B cell (primary cell): ENCODE measurements at regions not wholly inside any gene's neighbourhood (a gene's known extent, or its start where the extent isn't known, plus 50 kb on each side); places are given as distances from the start of the nearest gene placed in this dataset.
A peak's percentile ranks its signal among the peaks of the same experiment; 100 is the strongest.

Experiments
- ATAC-seq: fragments of 200-7000 bp; cut with Tn5 transposase; one replicate; pipeline ENCODE4 v1.10.0; 2021; ENCODE audit warnings: low read depth, mild to moderate bottlenecking, moderate number of reproducible peaks, moderate library complexity
- CTCF ChIA-PET: fragments of 350-600 bp; sonication (Branson Sonifier 250); formaldehyde crosslinking; loops from one replicate; lab custom pipeline; 2021; ENCODE audit warnings: antibody characterized with exemption, inconsistent platforms; lab: Charles Lee
- POLR2A ChIA-PET: fragments of 350-600 bp; sonication (Branson Sonifier 250); formaldehyde crosslinking; loops from one replicate; lab custom pipeline; 2021; ENCODE audit warnings: antibody characterized with exemption; lab: Charles Lee
- DNase-seq: peaks from one replicate; pipeline ENCODE4 v3.0.0; 2013
- H2AFZ ChIP-seq: 2 replicates; pipeline ENCODE4 v1.6.1; 2012; ENCODE audit warnings: mild to moderate bottlenecking, low read depth, low read length; ENCODE audit not compliant: insufficient read depth, poor library complexity, severe bottlenecking
- H3K27ac ChIP-seq, 2 donors: 1 replicate in 1 of 2; 2 replicates in 1 of 2; pipeline ENCODE4 v1.5.1; 2012 to 2013; ENCODE audit warnings: low read length in 2 of 2, mild to moderate bottlenecking in 2 of 2, moderate library complexity in 1 of 2
- H3K27me3 ChIP-seq, 4 experiments: fragments of 200-600 bp in 1 of 4; sonication (generic) in 1 of 4; replicated peaks in 1 of 4; 1 replicate in 2 of 4; 2 replicates in 2 of 4; pipeline versions ENCODE4 v1.6.1 to v1.7.0; 2013 to 2016; ENCODE audit warnings: low read length in 3 of 4, mild to moderate bottlenecking in 2 of 4, mixed read lengths in 1 of 4, moderate library complexity in 1 of 4; ENCODE audit not compliant: insufficient read depth in 4 of 4, control insufficient read depth in 3 of 4; ENCODE audit errors: control extremely low read depth in 1 of 4
- H3K36me3 ChIP-seq, 2 experiments: replicated peaks in 1 of 2; 1 replicate in 1 of 2; 2 replicates in 1 of 2; pipeline versions ENCODE4 v1.6.1 to v1.7.1; 2013; ENCODE audit warnings: low read length in 1 of 2; ENCODE audit not compliant: insufficient read depth in 2 of 2, control insufficient read depth in 1 of 2; ENCODE audit errors: control extremely low read depth in 1 of 2, extremely low read depth in 1 of 2
- H3K4me1 ChIP-seq, 2 donors: fragments of 200-600 bp in 1 of 2; sonication (generic) in 1 of 2; 1 replicate in 1 of 2; 2 replicates in 1 of 2; pipeline versions ENCODE4 v1.5.1 to v1.6.1; 2013 to 2017; ENCODE audit warnings: low read length in 2 of 2; ENCODE audit not compliant: control insufficient read depth in 2 of 2, insufficient read depth in 2 of 2
- H3K4me2 ChIP-seq: replicated peaks from 2 replicates; pipeline ENCODE3; 2012; ENCODE audit warnings: mild to moderate bottlenecking, low read depth, low read length; ENCODE audit not compliant: poor library complexity, severe bottlenecking
- H3K4me3 ChIP-seq, 5 experiments: fragments of 200-600 bp in 1 of 5; sonication (generic) in 1 of 5; 1 replicate in 3 of 5; 2 replicates in 2 of 5; pipeline versions ENCODE4 v1.5.1 to v1.7.0; 2011 to 2016; ENCODE audit warnings: low read length in 4 of 5, mild to moderate bottlenecking in 4 of 5, low read depth in 2 of 5, control low read depth in 1 of 5, moderate library complexity in 1 of 5; ENCODE audit not compliant: insufficient read depth in 1 of 5; ENCODE audit errors: control extremely low read depth in 1 of 5, extremely low read depth in 1 of 5
- H3K79me2 ChIP-seq: fragments of 200-600 bp; sonication (generic); one replicate; pipeline ENCODE4 v1.6.0; 2016; ENCODE audit warnings: low read length; ENCODE audit not compliant: control insufficient read depth, insufficient read depth
- H3K9ac ChIP-seq: fragments of 200-600 bp; sonication (generic); 2 replicates; pipeline ENCODE4 v1.6.1; 2017; ENCODE audit warnings: mild to moderate bottlenecking, low read length, moderate library complexity
- H3K9me3 ChIP-seq, 3 donors: one replicate each; pipeline versions ENCODE4 v1.6.1 to v1.7.1; 2013; ENCODE audit warnings: low read length in 2 of 3; ENCODE audit not compliant: control insufficient read depth in 2 of 3, insufficient read depth in 1 of 3; ENCODE audit errors: control extremely low read depth in 1 of 3
- H4K20me1 ChIP-seq: 2 replicates; pipeline ENCODE4 v1.6.0; 2012; ENCODE audit warnings: mild to moderate bottlenecking, low read length; ENCODE audit not compliant: insufficient read depth, control insufficient read depth, poor library complexity, severe bottlenecking
- H3K27ac Mint-ChIP-seq: one replicate; pipeline ENCODE4 v1.8.0; 2021; ENCODE audit warnings: mixed read lengths
- H3K27me3 Mint-ChIP-seq: one replicate; pipeline ENCODE4 v1.8.0; 2021; ENCODE audit warnings: mixed read lengths
- H3K4me1 Mint-ChIP-seq: one replicate; pipeline ENCODE4 v1.8.0; 2021; ENCODE audit warnings: mixed read lengths
- H3K4me3 Mint-ChIP-seq: one replicate; pipeline ENCODE4 v1.8.0; 2021; ENCODE audit warnings: mixed read lengths
- H3K9me3 Mint-ChIP-seq: one replicate; pipeline ENCODE4 v1.8.0; 2022; ENCODE audit warnings: mixed read lengths; ENCODE audit not compliant: insufficient read depth
- CTCF ChIP-seq: fragments of 200-600 bp; IDR thresholded peaks from one replicate; pipeline ENCODE4 v1.8.0; 2022; ENCODE audit warnings: antibody characterized with exemption, mild to moderate bottlenecking
- EZH2 ChIP-seq: IDR thresholded peaks from 2 replicates; pipeline ENCODE4 v1.6.1; 2012; ENCODE audit warnings: borderline replicate concordance, low read depth, mild to moderate bottlenecking, moderate library complexity, low read length; ENCODE audit not compliant: insufficient read depth, poor library complexity, severe bottlenecking
- WGBS: methylation state at CpG from one replicate; pipeline ENCODE4 v1.1.5; 2013; ENCODE audit warnings: missing lambda C conversion rate; ENCODE audit not compliant: insufficient coverage; 5-methylcytosine and 5-hydroxymethylcytosine counted together
- intact Hi-C: fragments of 100-400 bp; cut with micrococcal nuclease; formaldehyde crosslinking; loops from one replicate; pipeline ENCODE4 v1.10.0; 2022

DNA sequence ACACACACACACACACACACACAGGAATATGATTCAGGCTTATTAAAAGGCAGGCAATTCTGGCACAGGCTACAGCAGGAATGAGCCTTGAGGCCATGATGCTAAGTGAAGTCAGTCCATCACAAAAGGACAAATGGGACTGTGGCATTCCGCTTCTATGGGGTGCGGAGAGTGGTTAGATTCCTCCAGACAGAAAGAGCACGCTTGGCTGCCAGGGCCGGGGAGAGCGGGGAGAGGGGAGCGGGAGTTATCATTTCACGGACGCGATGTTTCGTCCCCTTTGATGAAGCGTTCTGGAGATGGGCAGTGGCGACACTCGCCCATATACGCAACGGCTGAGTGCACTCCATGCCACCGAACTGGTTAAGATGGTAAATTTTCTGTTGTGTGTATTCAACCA, 58.5 kb upstream of the FAM174B start:
- Mint-ChIP-seq H3K4me3 (peak overlapping the region; percentile 83), H3K27ac (no peak overlapping the region), H3K4me1 (peaks cover 11% of the 10 kb centered on the region), H3K9me3 (no peaks in the 10 kb centered on the region), H3K27me3 (peaks cover 37% of the 10 kb centered on the region)
- POLR2A ChIA-PET = no interaction called here
- H3K9me3 ChIP-seq = peaks cover 0 to 7% (median 0%) of the 10 kb centered on the region in 3 donors
- H3K4me2 ChIP-seq = peak overlapping the region; percentile 94
- H3K4me3 ChIP-seq = peak overlapping the region; percentile 30 to 71 (median 47)
- peak overlapping the region; percentile 67 for H3K9ac ChIP-seq
- 6% methylated on average over 10 of the region's 16 CpGs for WGBS
- H3K27ac ChIP-seq = no peak overlapping the region
- intact Hi-C loops = no loop called here
- H3K27me3 ChIP-seq = peaks cover 0 to 23% (median 10%) of the 10 kb centered on the region in 4 experiments
- no peaks in the 10 kb centered on the region for H3K36me3 ChIP-seq
- TF ChIP-seq EZH2 (no peak), CTCF (no peak)
- H4K20me1 ChIP-seq = no peaks in the 10 kb centered on the region
- no peaks in the 10 kb centered on the region for H3K79me2 ChIP-seq
- CTCF ChIA-PET = interaction anchor here (0.6 to 1.3 kb wide), 11 partner anchors 8 to 1411 kb away, joined by 3 to 13 read pairs (median 4); no protein-coding TSS in a partner anchor
- peaks cover 11 to 12% of the 10 kb centered on the region in 2 donors for H3K4me1 ChIP-seq
- peak; percentile 10 for DNase-seq
- peak overlapping the region; percentile 85 for H2AFZ ChIP-seq
- no peak for ATAC-seq

GRCh38 chr15:92714477-92715401, 59.2 kb upstream of the FAM174B start:
- peak; percentile 73 for ATAC-seq
- peak overlapping the region; percentile 85 for H2AFZ ChIP-seq
- H3K27me3 ChIP-seq = peaks cover 0 to 23% (median 10%) of the 10 kb centered on the region in 4 experiments
- WGBS = 2% methylated on average over 53 of the region's 62 CpGs
- POLR2A ChIA-PET = no interaction called here
- peaks cover 11 to 12% of the 10 kb centered on the region in 2 donors for H3K4me1 ChIP-seq
- TF ChIP-seq CTCF = peak; percentile 95
- no peak for TF ChIP-seq EZH2
- Mint-ChIP-seq H3K4me3 (peak overlapping the region; percentile 83), H3K9me3 (peaks cover under 1% of the 10 kb centered on the region), H3K4me1 (peaks cover 11% of the 10 kb centered on the region), H3K27me3 (peaks cover 42% of the 10 kb centered on the region), H3K27ac (no peak overlapping the region)
- H3K36me3 ChIP-seq = no peaks in the 10 kb centered on the region
- intact Hi-C loops = no loop called here
- H3K27ac ChIP-seq = no peak overlapping the region
- peak overlapping the region; percentile 30 to 71 (median 47) for H3K4me3 ChIP-seq
- no peaks in the 10 kb centered on the region for H4K20me1 ChIP-seq
- CTCF ChIA-PET = interaction anchor here (0.6 to 1.4 kb wide), 13 partner anchors 9 to 1412 kb away, joined by 3 to 13 read pairs (median 4); no protein-coding TSS in a partner anchor
- peaks cover 0 to 7% (median 0%) of the 10 kb centered on the region in 3 donors for H3K9me3 ChIP-seq
- H3K4me2 ChIP-seq = peak overlapping the region; percentile 94
- H3K9ac ChIP-seq = peak overlapping the region; percentile 67
- DNase-seq = peak; percentile 79
- no peaks in the 10 kb centered on the region for H3K79me2 ChIP-seq
